Fibroblast of lung (primary cell): ENCODE measurements at regions not wholly inside any gene's neighbourhood (a gene's known extent, or its start where the extent isn't known, plus 50 kb on each side); places are given as distances from the start of the nearest gene placed in this dataset.

Experiments
- EZH2 ChIP-seq: IDR thresholded peaks from 2 replicates; pipeline ENCODE4 v1.5.1; 2012; ENCODE audit warnings: low read length, control low read depth, mild to moderate bottlenecking; ENCODE audit errors: missing control alignments
- TF ChIP-seq, protein P1 (sequence below), 2 donors: IDR thresholded peaks in 1 of 2; conservative IDR thresholded peaks in 1 of 2; 1 replicate in 1 of 2; 2 replicates in 1 of 2; pipeline ENCODE4 v1.5.1; 2011 to 2012; ENCODE audit warnings: low read length in 2 of 2, control low read depth in 1 of 2, inconsistent platforms in 1 of 2, low read depth in 1 of 2, mild to moderate bottlenecking in 1 of 2

GRCh38 chr9:108637340-108637739 lies 218.4 kb downstream of the ACTL7B start:
- TF ChIP-seq, protein P1, sequence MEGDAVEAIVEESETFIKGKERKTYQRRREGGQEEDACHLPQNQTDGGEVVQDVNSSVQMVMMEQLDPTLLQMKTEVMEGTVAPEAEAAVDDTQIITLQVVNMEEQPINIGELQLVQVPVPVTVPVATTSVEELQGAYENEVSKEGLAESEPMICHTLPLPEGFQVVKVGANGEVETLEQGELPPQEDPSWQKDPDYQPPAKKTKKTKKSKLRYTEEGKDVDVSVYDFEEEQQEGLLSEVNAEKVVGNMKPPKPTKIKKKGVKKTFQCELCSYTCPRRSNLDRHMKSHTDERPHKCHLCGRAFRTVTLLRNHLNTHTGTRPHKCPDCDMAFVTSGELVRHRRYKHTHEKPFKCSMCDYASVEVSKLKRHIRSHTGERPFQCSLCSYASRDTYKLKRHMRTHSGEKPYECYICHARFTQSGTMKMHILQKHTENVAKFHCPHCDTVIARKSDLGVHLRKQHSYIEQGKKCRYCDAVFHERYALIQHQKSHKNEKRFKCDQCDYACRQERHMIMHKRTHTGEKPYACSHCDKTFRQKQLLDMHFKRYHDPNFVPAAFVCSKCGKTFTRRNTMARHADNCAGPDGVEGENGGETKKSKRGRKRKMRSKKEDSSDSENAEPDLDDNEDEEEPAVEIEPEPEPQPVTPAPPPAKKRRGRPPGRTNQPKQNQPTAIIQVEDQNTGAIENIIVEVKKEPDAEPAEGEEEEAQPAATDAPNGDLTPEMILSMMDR (conservative IDR thresholded peaks at IDR 0.05 in 1 of 2, IDR thresholded peaks at IDR 0.05 in 1 of 2; ENCODE audit: low read depth in 1 of 2, low read length in 2 of 2) = no peak
- TF ChIP-seq EZH2 = no peak
